WTC11 (cell line): ENCODE measurements at regions not wholly inside any gene's neighbourhood (a gene's known extent, or its start where the extent isn't known, plus 50 kb on each side); places are given as distances from the start of the nearest gene placed in this dataset.

Source experiments
- AFF4 ChIP-seq: sonication (generic); formaldehyde crosslinking; IDR thresholded peaks from 2 replicates; pipeline ENCODE4 v1.8.1; 2023; ENCODE audit warnings: mild to moderate bottlenecking, missing genetic modification reagents, borderline replicate concordance
- CTCF ChIP-seq: fragments of 200-600 bp; IDR thresholded peaks from 2 replicates; pipeline ENCODE4 v1.8.0; 2022; ENCODE audit warnings: antibody characterized with exemption
- ETV6 ChIP-seq: sonication (generic); formaldehyde crosslinking; IDR thresholded peaks from 2 replicates; pipeline ENCODE4 v1.8.1; 2022; ENCODE audit warnings: mild to moderate bottlenecking, missing genetic modification reagents
- USF1 ChIP-seq: sonication (generic); formaldehyde crosslinking; IDR thresholded peaks from 2 replicates; pipeline ENCODE4 v1.8.0; 2022; ENCODE audit warnings: mild to moderate bottlenecking, missing genetic modification reagents
- ZNF671 ChIP-seq: fragments of 250-450 bp; sonication (Bioruptor Pico); IDR thresholded peaks from 2 replicates; pipeline ENCODE4 v1.8.0; 2021; ENCODE audit warnings: mild to moderate bottlenecking

- TF ChIP-seq USF1 (no peak), AFF4 (no peak), CTCF (no peak), ETV6 (CRISPR knock-in tag) (no peak), ZNF671 (no peak)
These were observed 215.0 kb upstream of the SGK1 start for GRCh38 chr6:134532694-134533624.
